ENCODE measurements at regions not wholly inside any gene's neighbourhood (a gene's known extent, or its start where the extent isn't known, plus 50 kb on each side); places are given as distances from the start of the nearest gene placed in this dataset.

- TF ChIP-seq, protein P1, sequence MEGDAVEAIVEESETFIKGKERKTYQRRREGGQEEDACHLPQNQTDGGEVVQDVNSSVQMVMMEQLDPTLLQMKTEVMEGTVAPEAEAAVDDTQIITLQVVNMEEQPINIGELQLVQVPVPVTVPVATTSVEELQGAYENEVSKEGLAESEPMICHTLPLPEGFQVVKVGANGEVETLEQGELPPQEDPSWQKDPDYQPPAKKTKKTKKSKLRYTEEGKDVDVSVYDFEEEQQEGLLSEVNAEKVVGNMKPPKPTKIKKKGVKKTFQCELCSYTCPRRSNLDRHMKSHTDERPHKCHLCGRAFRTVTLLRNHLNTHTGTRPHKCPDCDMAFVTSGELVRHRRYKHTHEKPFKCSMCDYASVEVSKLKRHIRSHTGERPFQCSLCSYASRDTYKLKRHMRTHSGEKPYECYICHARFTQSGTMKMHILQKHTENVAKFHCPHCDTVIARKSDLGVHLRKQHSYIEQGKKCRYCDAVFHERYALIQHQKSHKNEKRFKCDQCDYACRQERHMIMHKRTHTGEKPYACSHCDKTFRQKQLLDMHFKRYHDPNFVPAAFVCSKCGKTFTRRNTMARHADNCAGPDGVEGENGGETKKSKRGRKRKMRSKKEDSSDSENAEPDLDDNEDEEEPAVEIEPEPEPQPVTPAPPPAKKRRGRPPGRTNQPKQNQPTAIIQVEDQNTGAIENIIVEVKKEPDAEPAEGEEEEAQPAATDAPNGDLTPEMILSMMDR (IDR thresholded peaks at IDR 0.05): no peak
- no peak for TF ChIP-seq POLR2A (IDR thresholded peaks at IDR 0.05)
- no peak for TF ChIP-seq POLR2AphosphoS5 (IDR thresholded peaks at IDR 0.05; ENCODE audit: insufficient read depth in 1 of 2, low read depth in 1 of 2)
Measured at GRCh38 chr2:183811281-183811680, 687.0 kb downstream of the NUP35 start.

Data from vagina (tissue), 2 donors.